HCT116 (cell line): ENCODE measurements at regions not wholly inside any gene's neighbourhood (a gene's known extent, or its start where the extent isn't known, plus 50 kb on each side); places are given as distances from the start of the nearest gene placed in this dataset.

ENCODE experiments used
- ATAC-seq: fragments of 200-7000 bp; cut with Tn5 transposase; 2 replicates; pipeline ENCODE4 v1.9.1; 2020; ENCODE audit warnings: mild to moderate bottlenecking, moderate library complexity
- BruUV-seq: library from RNA; stranded (reverse); fragments of 400-500 nt; replicated peaks from 2 replicates; lab custom pipeline; 2021; lab: Mats Ljungman, UMichigan
- CTCF ChIA-PET: fragments of 300-600 bp; sonication (Branson Sonifier 250); formaldehyde crosslinking; loops from one replicate; lab custom pipeline; 2021; ENCODE audit warnings: antibody characterized with exemption; lab: Charles Lee
- POLR2A ChIA-PET: fragments of 300-600, 350-600 bp; sonication (Branson Sonifier 250); formaldehyde crosslinking; loops from one replicate; lab custom pipeline; 2021; ENCODE audit warnings: antibody characterized with exemption; lab: Charles Lee
- RAD21 ChIA-PET, 2 experiments: fragments of 300-600 bp; sonication (Branson Sonifier 250); formaldehyde crosslinking; loops; one replicate each; lab custom pipeline; 2023; ENCODE audit warnings: low total read pairs in 2 of 2; ENCODE audit not compliant: uncharacterized antibody in 2 of 2, unreplicated experiment in 2 of 2, low non-redundant PET in 1 of 2; lab: Charles Lee
- DNase-seq: peaks from one replicate; pipeline ENCODE4 v3.0.0-alpha.2; 2010; ENCODE audit warnings: low read depth, low spot score
- H2AFZ ChIP-seq: fragments of 200-600 bp; shearing (Covaris generic), sonication (generic); 2 replicates; pipeline ENCODE4 v1.6.1; 2017; ENCODE audit warnings: low read depth, mixed run types, mixed read lengths, antibody characterized with exemption, low read length; ENCODE audit not compliant: poor library complexity, severe bottlenecking
- H3K27ac ChIP-seq: 2 replicates; pipeline ENCODE4 v1.5.1; 2012; ENCODE audit warnings: low read depth, low read length
- H3K27me3 ChIP-seq: fragments of 200-600 bp; sonication (generic); 2 replicates; pipeline ENCODE4 v1.6.1; 2016; ENCODE audit warnings: mixed run types, low read length, mixed read lengths; ENCODE audit not compliant: insufficient read depth
- H3K36me3 ChIP-seq, 2 experiments: fragments of 200-500 bp in 1 of 2; fragments of 200-600 bp in 1 of 2; sonication (Bioruptor generic) in 1 of 2; sonication (generic) in 1 of 2; 2 replicates each; pipeline versions ENCODE4 v1.5.1 to v1.6.1; 2014 to 2016; ENCODE audit warnings: low read length in 2 of 2, inconsistent platforms in 1 of 2, mixed read lengths in 1 of 2, mixed run types in 1 of 2; ENCODE audit not compliant: insufficient read depth in 2 of 2, control insufficient read depth in 1 of 2
- H3K4me1 ChIP-seq, 2 experiments: fragments of 200-600 bp in 1 of 2; sonication (generic) in 1 of 2; 2 replicates each; pipeline versions ENCODE4 v1.5.1 to v1.6.1; 2012 to 2017; ENCODE audit warnings: low read length in 2 of 2, inconsistent platforms in 1 of 2, mild to moderate bottlenecking in 1 of 2, mixed read lengths in 1 of 2, mixed run types in 1 of 2, moderate library complexity in 1 of 2; ENCODE audit not compliant: insufficient read depth in 2 of 2, control insufficient read depth in 1 of 2
- H3K4me2 ChIP-seq: fragments of 200-600 bp; sonication (generic); 2 replicates; pipeline ENCODE4 v1.6.1; 2017; ENCODE audit warnings: mixed run types, low read length, mixed read lengths
- H3K4me3 ChIP-seq, 2 experiments: fragments of 200-600 bp in 1 of 2; sonication (generic) in 1 of 2; replicated peaks in 1 of 2; 2 replicates each; pipeline ENCODE4 v1.5.1; 2011 to 2016; ENCODE audit warnings: low read length in 2 of 2, control low read depth in 1 of 2, low read depth in 1 of 2, mild to moderate bottlenecking in 1 of 2, mixed read lengths in 1 of 2, mixed run types in 1 of 2
- H3K79me2 ChIP-seq: fragments of 200-600 bp; sonication (generic); 2 replicates; pipeline ENCODE4 v1.6.1; 2017; ENCODE audit warnings: mild to moderate bottlenecking, mixed run types, low read length, moderate library complexity, mixed read lengths; ENCODE audit not compliant: insufficient read depth
- H3K9ac ChIP-seq: fragments of 200-600 bp; sonication (generic); 2 replicates; pipeline ENCODE4 v1.6.1; 2016; ENCODE audit warnings: low read length, mixed read lengths
- H3K9me2 ChIP-seq: fragments of 200-600 bp; sonication (generic), shearing (Covaris generic); 2 replicates; pipeline ENCODE4 v1.6.1; 2017; ENCODE audit warnings: mixed run types, mild to moderate bottlenecking, moderate library complexity; ENCODE audit not compliant: insufficient read depth
- H3K9me3 ChIP-seq, 2 experiments: fragments of 200-500 bp in 1 of 2; fragments of 200-600 bp in 1 of 2; sonication (Bioruptor generic) in 1 of 2; sonication (generic) in 1 of 2; 2 replicates each; pipeline ENCODE4 v1.6.1; 2014 to 2017; ENCODE audit warnings: low read length in 2 of 2, mixed read lengths in 2 of 2, inconsistent platforms in 1 of 2, low read depth in 1 of 2, mild to moderate bottlenecking in 1 of 2, mixed run types in 1 of 2, moderate library complexity in 1 of 2; ENCODE audit not compliant: control insufficient read depth in 1 of 2, insufficient read depth in 1 of 2
- H4K20me1 ChIP-seq: fragments of 200-600 bp; sonication (generic), shearing (Covaris generic); 2 replicates; pipeline ENCODE4 v1.6.1; 2017; ENCODE audit warnings: mixed run types, mild to moderate bottlenecking, moderate library complexity; ENCODE audit not compliant: insufficient read depth
- CBX3 ChIP-seq: IDR thresholded peaks from 2 replicates; pipeline ENCODE4 v1.6.1; 2012; ENCODE audit warnings: low read depth
- RAD21 ChIP-seq: IDR thresholded peaks from 2 replicates; pipeline ENCODE4 v1.6.1; 2012; ENCODE audit warnings: low read depth, mild to moderate bottlenecking
- SIN3A ChIP-seq: IDR thresholded peaks from 2 replicates; pipeline ENCODE4 v1.6.1; 2012; ENCODE audit warnings: low read depth
- TCF7L2 ChIP-seq: IDR thresholded peaks from 2 replicates; pipeline ENCODE4 v1.7.0; 2011; ENCODE audit warnings: borderline replicate concordance, inconsistent platforms; ENCODE audit not compliant: insufficient read depth, insufficient read length; ENCODE audit errors: extremely low read depth
- YY1 ChIP-seq: IDR thresholded peaks from 2 replicates; pipeline ENCODE4 v1.6.1; 2011; ENCODE audit warnings: low read length, low read depth, moderate library complexity, mild to moderate bottlenecking; ENCODE audit not compliant: insufficient replicate concordance; ENCODE audit errors: extremely low read depth
- ZFX ChIP-seq: fragments of 450-650 bp; IDR thresholded peaks from 2 replicates; pipeline ENCODE4 v1.6.1; 2017
- ZNF274 ChIP-seq: fragments of 200-500 bp; sonication (Bioruptor generic); IDR thresholded peaks from 2 replicates; pipeline ENCODE4 v1.6.1; 2014; ENCODE audit warnings: mild to moderate bottlenecking, low read depth, low read length, inconsistent platforms
- intact Hi-C: fragments of 100-400 bp; cut with micrococcal nuclease; formaldehyde crosslinking; loops from 2 replicates; pipeline ENCODE4 v1.10.0; 2022
- TF ChIP-seq, protein P1 (sequence below): IDR thresholded peaks from 2 replicates; pipeline ENCODE4 v1.6.1; 2012
- TF ChIP-seq, protein P2 (sequence below), 3 experiments: fragments of 200-600 bp in 1 of 3; sonication (generic) in 1 of 3; IDR thresholded peaks in 2 of 3; conservative IDR thresholded peaks in 1 of 3; 2 replicates each; pipeline ENCODE4 v1.5.1; 2012 to 2017; ENCODE audit warnings: low read depth in 2 of 3, low read length in 2 of 3, antibody characterized with exemption in 1 of 3, borderline replicate concordance in 1 of 3, control low read depth in 1 of 3, mild to moderate bottlenecking in 1 of 3, mixed read lengths in 1 of 3, mixed run types in 1 of 3, moderate library complexity in 1 of 3; ENCODE audit not compliant: insufficient read depth in 1 of 3

DNA sequence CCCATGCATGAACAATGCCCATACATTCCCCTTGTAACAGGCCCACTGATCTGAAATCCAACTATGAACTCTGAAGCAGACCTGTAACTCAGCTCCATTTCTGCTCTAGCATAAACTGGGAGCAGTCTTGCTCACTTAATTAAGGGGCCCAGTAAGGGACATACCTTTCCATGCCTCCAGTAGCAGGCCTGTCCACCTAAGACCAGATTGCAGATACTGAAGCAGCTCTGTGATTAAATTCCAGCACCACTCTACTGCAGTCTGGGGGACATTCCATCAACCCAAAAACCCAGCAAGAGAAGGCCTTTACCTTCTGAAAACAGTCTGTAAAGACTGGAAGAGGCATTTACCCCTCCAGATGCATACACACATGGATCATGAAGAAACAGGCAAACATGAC lies 162.0 kb upstream of the NEIL3 start (continued):
- TF ChIP-seq SIN3A = no peak
- TF ChIP-seq, protein P1, sequence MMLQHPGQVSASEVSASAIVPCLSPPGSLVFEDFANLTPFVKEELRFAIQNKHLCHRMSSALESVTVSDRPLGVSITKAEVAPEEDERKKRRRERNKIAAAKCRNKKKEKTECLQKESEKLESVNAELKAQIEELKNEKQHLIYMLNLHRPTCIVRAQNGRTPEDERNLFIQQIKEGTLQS = no peak
- no peak for TF ChIP-seq YY1
- TF ChIP-seq RAD21 = no peak
- TF ChIP-seq ZFX = no peak

DNA sequence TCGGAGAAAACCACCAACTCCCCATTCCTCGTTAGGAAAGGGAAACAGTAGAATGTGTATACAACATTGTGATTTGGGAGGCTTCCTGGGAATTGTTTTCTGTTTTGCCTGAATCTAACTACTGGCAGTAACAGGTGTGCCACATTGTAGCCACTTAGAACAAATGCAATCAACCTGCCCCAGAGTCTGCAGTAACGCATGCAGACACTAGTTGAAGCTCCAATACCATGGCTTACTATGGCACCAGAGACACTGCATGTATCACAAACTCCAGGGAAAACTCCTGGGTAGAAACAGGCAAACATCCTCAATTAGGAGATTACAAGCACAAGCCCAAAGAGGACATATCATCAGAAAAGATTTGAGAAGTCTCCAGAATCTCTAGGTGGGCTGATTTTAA lies 154.2 kb upstream of the NEIL3 start:
- no peak overlapping the region for H3K4me2 ChIP-seq
- H3K9me3 ChIP-seq = no peaks in the 10 kb centered on the region
- H3K9ac ChIP-seq = no peak overlapping the region
- no peaks in the 10 kb centered on the region for H3K4me1 ChIP-seq
- no peak for TF ChIP-seq CBX3
- TF ChIP-seq, protein P2, sequence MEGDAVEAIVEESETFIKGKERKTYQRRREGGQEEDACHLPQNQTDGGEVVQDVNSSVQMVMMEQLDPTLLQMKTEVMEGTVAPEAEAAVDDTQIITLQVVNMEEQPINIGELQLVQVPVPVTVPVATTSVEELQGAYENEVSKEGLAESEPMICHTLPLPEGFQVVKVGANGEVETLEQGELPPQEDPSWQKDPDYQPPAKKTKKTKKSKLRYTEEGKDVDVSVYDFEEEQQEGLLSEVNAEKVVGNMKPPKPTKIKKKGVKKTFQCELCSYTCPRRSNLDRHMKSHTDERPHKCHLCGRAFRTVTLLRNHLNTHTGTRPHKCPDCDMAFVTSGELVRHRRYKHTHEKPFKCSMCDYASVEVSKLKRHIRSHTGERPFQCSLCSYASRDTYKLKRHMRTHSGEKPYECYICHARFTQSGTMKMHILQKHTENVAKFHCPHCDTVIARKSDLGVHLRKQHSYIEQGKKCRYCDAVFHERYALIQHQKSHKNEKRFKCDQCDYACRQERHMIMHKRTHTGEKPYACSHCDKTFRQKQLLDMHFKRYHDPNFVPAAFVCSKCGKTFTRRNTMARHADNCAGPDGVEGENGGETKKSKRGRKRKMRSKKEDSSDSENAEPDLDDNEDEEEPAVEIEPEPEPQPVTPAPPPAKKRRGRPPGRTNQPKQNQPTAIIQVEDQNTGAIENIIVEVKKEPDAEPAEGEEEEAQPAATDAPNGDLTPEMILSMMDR (IDR thresholded peaks at IDR 0.05 in 2 of 3, conservative IDR thresholded peaks at IDR 0.05 in 1 of 3; ENCODE audit: borderline replicate concordance in 1 of 3, insufficient read depth in 1 of 3, low read depth in 2 of 3, low read length in 2 of 3) = 0 out of 6 replicates have a peak, but pooled peaks of 1 of the 3 experiments have one; percentile 15
- no peak for TF ChIP-seq SIN3A
- no peak for TF ChIP-seq RAD21
- TF ChIP-seq ZNF274 = no peak
- no peak for TF ChIP-seq TCF7L2
- no TSS peak for BruUV-seq
- no peaks in the 10 kb centered on the region for H3K9me2 ChIP-seq
- ChIA-PET RAD21 (no interaction called here), POLR2A (no interaction called here), CTCF (no interaction called here)
- no peak overlapping the region for H3K4me3 ChIP-seq
- ATAC-seq (peak; percentile 63), DNase-seq (no peak)
- no peaks in the 10 kb centered on the region for H3K36me3 ChIP-seq
- no peaks in the 10 kb centered on the region for H4K20me1 ChIP-seq
- intact Hi-C loops = no loop called here
- H3K27me3 ChIP-seq = no peaks in the 10 kb centered on the region
- peak overlapping the region; percentile 6 for H2AFZ ChIP-seq
- no peaks in the 10 kb centered on the region for H3K79me2 ChIP-seq
- H3K27ac ChIP-seq = no peak overlapping the region
